ENCODE measurements at regions not wholly inside any gene's neighbourhood (a gene's known extent, or its start where the extent isn't known, plus 50 kb on each side); places are given as distances from the start of the nearest gene placed in this dataset.

GRCh38 chr20:42020316-42020715 lies 402.1 kb upstream of the CHD6 start:
- no peak for DNase-seq
- intact Hi-C loops (cut with DNase I): loop anchor here in 1 of 2 donors (10.0 kb wide), 1 partner anchor 64 kb away; no protein-coding TSS in a partner anchor
- no peak for ATAC-seq

- DNase-seq: no peak
- no peak for ATAC-seq
- intact Hi-C loops (cut with DNase I): no loop called here
Measured at GRCh38 chr20:42018979-42019378, 400.8 kb upstream of the CHD6 start.

- ATAC-seq (no peak), DNase-seq (no peak)
- intact Hi-C loops (cut with DNase I): no loop called here
Measured at GRCh38 chr20:42010090-42010489, 391.9 kb upstream of the CHD6 start.

- intact Hi-C loops (cut with DNase I): no loop called here
- no peak for ATAC-seq
- no peak for DNase-seq
Measured at GRCh38 chr20:42007251-42007650, 389.1 kb upstream of the CHD6 start.

GRCh38 chr20:42005211-42005610 lies 387.0 kb upstream of the CHD6 start:
- intact Hi-C loops (cut with DNase I): no loop called here
- DNase-seq: no peak
- no peak for ATAC-seq

- no peak for ATAC-seq
- intact Hi-C loops (cut with DNase I): no loop called here
Measured at GRCh38 chr20:42003380-42003779, 385.2 kb upstream of the CHD6 start.

GRCh38 chr20:41998539-41999341 lies 380.6 kb upstream of the CHD6 start:
- intact Hi-C loops (cut with DNase I): no loop called here
- DNase-seq: no peak
- ATAC-seq: no peak

More at GRCh38 chr20:42003380-42003779, 385.2 kb upstream of the CHD6 start:
- DNase-seq: no peak

- DNase-seq: no peak
- intact Hi-C loops (cut with DNase I): no loop called here
- ATAC-seq: peak; percentile 23 to 41
Measured at GRCh38 chr20:41996951-41997350, 378.8 kb upstream of the CHD6 start.

- ATAC-seq: no peak
- no peak for DNase-seq
- intact Hi-C loops (cut with DNase I): no loop called here
Measured at GRCh38 chr20:41992481-41992880, 374.3 kb upstream of the CHD6 start.

- no peak for DNase-seq
- intact Hi-C loops (cut with DNase I): no loop called here
- no peak for ATAC-seq
Measured at GRCh38 chr20:41991412-41991811, 373.2 kb upstream of the CHD6 start.

GRCh38 chr20:41989935-41990635 lies 371.9 kb upstream of the CHD6 start:
- intact Hi-C loops (cut with DNase I): no loop called here
- ATAC-seq (peak in 1 of 2 donors; percentile 56), DNase-seq (no peak)

GRCh38 chr20:41989039-41989679 lies 371.0 kb upstream of the CHD6 start:
- ATAC-seq (no peak), DNase-seq (no peak)
- intact Hi-C loops (cut with DNase I): no loop called here

- DNase-seq (no peak), ATAC-seq (no peak)
- intact Hi-C loops (cut with DNase I): no loop called here
Measured at GRCh38 chr20:41984031-41984430, 365.9 kb upstream of the CHD6 start.

- intact Hi-C loops (cut with DNase I): no loop called here
- DNase-seq (no peak), ATAC-seq (no peak)
Measured at GRCh38 chr20:41983159-41983558, 365.0 kb upstream of the CHD6 start.

GRCh38 chr20:41981746-41982145 lies 363.6 kb upstream of the CHD6 start:
- DNase-seq: no peak
- intact Hi-C loops (cut with DNase I): no loop called here

GRCh38 chr20:41978875-41979274 lies 360.7 kb upstream of the CHD6 start:
- no peak for DNase-seq
- ATAC-seq: no peak
- intact Hi-C loops (cut with DNase I): no loop called here

More at GRCh38 chr20:41981746-41982145, 363.6 kb upstream of the CHD6 start:
- no peak for ATAC-seq

- DNase-seq (no peak), ATAC-seq (no peak)
- intact Hi-C loops (cut with DNase I): no loop called here
Measured at GRCh38 chr20:41978246-41978790, 360.1 kb upstream of the CHD6 start.

GRCh38 chr20:41969656-41970055 lies 351.5 kb upstream of the CHD6 start:
- intact Hi-C loops (cut with DNase I): no loop called here
- ATAC-seq: peak in 1 of 2 donors; percentile 72
- DNase-seq: no peak

GRCh38 chr20:41960166-41960565 lies 342.0 kb upstream of the CHD6 start:
- intact Hi-C loops (cut with DNase I): no loop called here
- DNase-seq (no peak), ATAC-seq (no peak)

- intact Hi-C loops (cut with DNase I): no loop called here
- DNase-seq: no peak
- no peak for ATAC-seq
Measured at GRCh38 chr20:41958391-41958790, 340.2 kb upstream of the CHD6 start.

Measured in left cardiac atrium (tissue), 4 donors.